Endothelial cell of umbilical vein (primary cell): ENCODE measurements at regions not wholly inside any gene's neighbourhood (a gene's known extent, or its start where the extent isn't known, plus 50 kb on each side); places are given as distances from the start of the nearest gene placed in this dataset.

Experiments
- BruUV-seq: library from RNA; stranded (reverse); fragments of 400-500 nt; replicated peaks from 2 replicates; lab custom pipeline; 2021; lab: Mats Ljungman, UMichigan
- CTCF ChIA-PET: fragments of 300-600, 350-600 bp; sonication (Branson Sonifier 250); formaldehyde crosslinking; loops from one replicate; lab custom pipeline; 2021; ENCODE audit warnings: antibody characterized with exemption, inconsistent platforms; lab: Charles Lee
- POLR2A ChIA-PET: fragments of 300-600, 350-600 bp; sonication (Branson Sonifier 250); formaldehyde crosslinking; loops from one replicate; lab custom pipeline; 2021; ENCODE audit warnings: antibody characterized with exemption, inconsistent platforms; lab: Charles Lee
- DNase-seq: peaks from one replicate; pipeline ENCODE4 v3.0.0-alpha.2; 2011; ENCODE audit warnings: low read depth, low spot score
- FAIRE-seq: peaks from 2 replicates; lab custom pipeline; 2011; peaks lifted over from hg19 to GRCh38; lab: Jason Lieb, UNC
- H2AFZ ChIP-seq: 2 replicates; pipeline ENCODE4 v1.6.0; 2012; ENCODE audit warnings: low read depth, low read length, control low read depth, inconsistent platforms
- H3K27ac ChIP-seq: 2 replicates; pipeline ENCODE4 v1.5.1; 2011; ENCODE audit warnings: low read depth, mild to moderate bottlenecking, control low read depth, low read length, moderate library complexity; ENCODE audit not compliant: insufficient read depth
- H3K27me3 ChIP-seq, 2 experiments: 2 replicates each; pipeline versions ENCODE4 v1.6.0 to v1.6.1; 2011; ENCODE audit warnings: low read length in 2 of 2, mixed read lengths in 1 of 2; ENCODE audit not compliant: control insufficient read depth in 2 of 2, insufficient read depth in 2 of 2
- H3K36me3 ChIP-seq, 2 experiments: 2 replicates in 1 of 2; 3 replicates in 1 of 2; pipeline ENCODE4 v1.5.1; 2011; ENCODE audit warnings: low read length in 2 of 2, mild to moderate bottlenecking in 1 of 2, moderate library complexity in 1 of 2; ENCODE audit not compliant: control insufficient read depth in 2 of 2, insufficient read depth in 2 of 2; ENCODE audit errors: extremely low read depth in 1 of 2
- H3K4me1 ChIP-seq: 3 replicates; pipeline ENCODE4 v1.5.1; 2011; ENCODE audit warnings: mild to moderate bottlenecking, low read length; ENCODE audit not compliant: control insufficient read depth, insufficient read depth; ENCODE audit errors: extremely low read depth
- H3K4me2 ChIP-seq: 2 replicates; pipeline ENCODE4 v1.6.1; 2011; ENCODE audit warnings: low read length, control low read depth, mixed read lengths; ENCODE audit not compliant: insufficient read depth
- H3K4me3 ChIP-seq, 3 experiments: fragments of 200-600 bp in 1 of 3; sonication (generic), shearing (Covaris generic) in 1 of 3; replicated peaks in 1 of 3; 2 replicates each; pipeline ENCODE4 v1.5.1; 2011 to 2016; ENCODE audit warnings: control low read depth in 3 of 3, low read length in 3 of 3, mild to moderate bottlenecking in 2 of 3, inconsistent platforms in 1 of 3, low read depth in 1 of 3, moderate library complexity in 1 of 3; ENCODE audit not compliant: insufficient read depth in 1 of 3
- H3K79me2 ChIP-seq: 2 replicates; pipeline ENCODE4 v1.6.0; 2012; ENCODE audit warnings: low read length, inconsistent platforms; ENCODE audit not compliant: control insufficient read depth, insufficient read depth
- H3K9ac ChIP-seq: replicated peaks from 2 replicates; pipeline ENCODE3; 2011; ENCODE audit warnings: low read length, control low read depth; ENCODE audit not compliant: insufficient read depth; ENCODE audit errors: extremely low read depth
- H3K9me1 ChIP-seq: replicated peaks from 3 replicates; pipeline ENCODE4 v1.6.0; 2011; ENCODE audit warnings: mild to moderate bottlenecking, low read length; ENCODE audit not compliant: control insufficient read depth, insufficient read depth; ENCODE audit errors: extremely low read depth
- H3K9me3 ChIP-seq: replicated peaks from 2 replicates; pipeline ENCODE4 v1.5.1; 2012; ENCODE audit warnings: low read length, inconsistent platforms; ENCODE audit not compliant: control insufficient read depth, insufficient read depth
- H4K20me1 ChIP-seq: replicated peaks from 2 replicates; pipeline ENCODE3; 2011; ENCODE audit warnings: mild to moderate bottlenecking, low read length; ENCODE audit not compliant: control insufficient read depth, insufficient read depth; ENCODE audit errors: extremely low read depth
- GATA2 ChIP-seq: IDR thresholded peaks from 2 replicates; pipeline ENCODE4 v1.7.0; 2011; ENCODE audit warnings: low read depth, mild to moderate bottlenecking, moderate library complexity, mixed read lengths, low read length; ENCODE audit not compliant: insufficient read length, insufficient read depth
- JUN ChIP-seq: IDR thresholded peaks from 2 replicates; pipeline ENCODE4 v1.6.1; 2011; ENCODE audit warnings: borderline replicate concordance, low read depth; ENCODE audit not compliant: insufficient read length, insufficient read depth
- MYC ChIP-seq: IDR thresholded peaks from one replicate; pipeline ENCODE4 v1.6.1; 2011; ENCODE audit warnings: mild to moderate bottlenecking, low read depth, low read length
- POLR2A ChIP-seq: IDR thresholded peaks from 2 replicates; pipeline ENCODE4 v1.6.1; 2012; ENCODE audit warnings: low read depth, mild to moderate bottlenecking, control low read depth, low read length
- POLR2AphosphoS5 ChIP-seq: IDR thresholded peaks from 2 replicates; pipeline ENCODE4 v1.6.1; 2012; ENCODE audit warnings: low read depth, mild to moderate bottlenecking, control low read depth, low read length, moderate library complexity; ENCODE audit not compliant: insufficient read depth
- dilution Hi-C: fragments of 300-500 bp; cut with MboI; formaldehyde crosslinking; loops from one replicate; pipeline ENCODE4 v1.15.0; 2019; ENCODE audit warnings: low sequenced_read_pairs; ENCODE audit not compliant: extremely low pct_ligation_motif_present
- intact Hi-C: fragments of 100-400 bp; cut with micrococcal nuclease; formaldehyde crosslinking; loops from one replicate; pipeline ENCODE4 v1.10.0; 2022
- TF ChIP-seq, protein P1 (sequence below), 2 donors: IDR thresholded peaks; 1 replicate in 1 of 2; 2 replicates in 1 of 2; pipeline ENCODE4 v1.5.1; 2011; ENCODE audit warnings: low read length in 2 of 2, mild to moderate bottlenecking in 2 of 2, moderate library complexity in 2 of 2, control low read depth in 1 of 2, inconsistent platforms in 1 of 2, low read depth in 1 of 2; ENCODE audit not compliant: insufficient read depth in 1 of 2; ENCODE audit errors: extremely low read depth in 1 of 2

DNA sequence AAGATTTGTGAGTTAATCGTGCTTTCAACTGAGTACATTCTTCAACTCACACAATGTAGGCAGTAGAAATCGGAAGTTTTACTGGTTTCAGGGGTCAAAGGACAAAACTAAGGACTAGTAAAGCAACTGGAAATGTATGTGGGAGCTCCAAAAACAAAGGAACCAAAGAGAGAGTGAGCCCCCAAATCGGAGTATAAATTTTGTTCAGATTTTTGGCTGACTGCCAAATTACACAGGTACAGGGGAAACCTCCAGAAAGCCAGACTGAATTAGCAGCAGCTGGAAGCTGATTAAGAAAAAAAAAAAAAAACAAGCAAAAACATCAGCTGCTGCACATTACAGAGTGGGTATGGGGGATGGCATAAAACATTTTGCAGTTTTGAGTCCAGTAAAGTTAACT is 75.2 kb upstream of the GNAZ start:
- CTCF ChIA-PET, result interaction anchor here (1.3 kb wide), 1 partner anchor 36 kb away, joined by 3 read pairs; no protein-coding TSS in a partner anchor

DNA sequence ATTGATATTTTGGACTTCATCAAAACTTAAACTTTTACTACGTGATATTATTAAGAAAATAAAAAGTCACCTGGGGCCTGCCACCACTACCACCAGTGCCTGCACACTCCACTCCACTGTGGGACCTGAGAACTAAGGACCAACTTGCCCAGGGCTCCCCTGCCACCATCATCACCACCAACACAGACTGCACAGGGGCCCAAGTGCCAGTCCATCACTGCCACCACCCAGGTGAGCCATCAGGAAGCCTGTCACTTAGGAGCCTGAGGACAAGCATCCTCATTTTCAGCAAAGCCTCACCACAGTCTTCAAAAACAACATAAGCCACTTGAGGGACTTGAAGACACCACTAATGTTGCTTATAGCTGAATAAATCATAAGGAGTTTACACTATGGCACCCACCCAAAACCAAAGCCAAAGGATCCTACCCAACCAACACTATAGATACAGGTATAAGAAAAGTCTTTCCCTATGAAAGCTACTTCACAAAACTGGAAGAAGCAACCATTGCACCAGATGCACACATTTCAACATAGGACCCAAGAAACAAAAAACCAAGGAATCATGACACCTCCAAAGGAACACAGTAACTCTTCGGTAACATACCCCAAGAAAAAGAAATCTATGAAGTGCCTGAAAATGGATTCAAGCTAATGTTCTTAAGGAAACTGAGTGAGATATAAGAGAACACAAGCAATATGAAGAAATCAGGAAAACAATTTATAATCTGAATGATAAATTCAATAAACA is 73.6 kb upstream of the GNAZ start:
- H3K4me2 ChIP-seq, result no peak overlapping the region
- H3K36me3 ChIP-seq, result no peaks in the 10 kb centered on the region
- intact Hi-C loops (no loop called here), dilution Hi-C loops (no loop called here)
- H3K4me1 ChIP-seq, result no peaks in the 10 kb centered on the region
- TF ChIP-seq, protein P1, sequence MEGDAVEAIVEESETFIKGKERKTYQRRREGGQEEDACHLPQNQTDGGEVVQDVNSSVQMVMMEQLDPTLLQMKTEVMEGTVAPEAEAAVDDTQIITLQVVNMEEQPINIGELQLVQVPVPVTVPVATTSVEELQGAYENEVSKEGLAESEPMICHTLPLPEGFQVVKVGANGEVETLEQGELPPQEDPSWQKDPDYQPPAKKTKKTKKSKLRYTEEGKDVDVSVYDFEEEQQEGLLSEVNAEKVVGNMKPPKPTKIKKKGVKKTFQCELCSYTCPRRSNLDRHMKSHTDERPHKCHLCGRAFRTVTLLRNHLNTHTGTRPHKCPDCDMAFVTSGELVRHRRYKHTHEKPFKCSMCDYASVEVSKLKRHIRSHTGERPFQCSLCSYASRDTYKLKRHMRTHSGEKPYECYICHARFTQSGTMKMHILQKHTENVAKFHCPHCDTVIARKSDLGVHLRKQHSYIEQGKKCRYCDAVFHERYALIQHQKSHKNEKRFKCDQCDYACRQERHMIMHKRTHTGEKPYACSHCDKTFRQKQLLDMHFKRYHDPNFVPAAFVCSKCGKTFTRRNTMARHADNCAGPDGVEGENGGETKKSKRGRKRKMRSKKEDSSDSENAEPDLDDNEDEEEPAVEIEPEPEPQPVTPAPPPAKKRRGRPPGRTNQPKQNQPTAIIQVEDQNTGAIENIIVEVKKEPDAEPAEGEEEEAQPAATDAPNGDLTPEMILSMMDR (IDR thresholded peaks at IDR 0.05; ENCODE audit: extremely low read depth in 1 of 2, insufficient read depth in 1 of 2, low read depth in 1 of 2, low read length in 2 of 2), result no peak
- TF ChIP-seq JUN (no peak), POLR2AphosphoS5 (no peak)
- no peak overlapping the region for H3K4me3 ChIP-seq
- no peaks in the 10 kb centered on the region for H3K9me1 ChIP-seq
- H3K9me3 ChIP-seq, result no peaks in the 10 kb centered on the region
- H2AFZ ChIP-seq, result no peak overlapping the region
- POLR2A ChIA-PET, result no interaction called here
- no peak overlapping the region for H3K27ac ChIP-seq
- no peaks in the 10 kb centered on the region for H3K27me3 ChIP-seq
- BruUV-seq, result no TSS peak
- no peaks in the 10 kb centered on the region for H4K20me1 ChIP-seq
- CTCF ChIA-PET, result no interaction called here
- DNase-seq, result no peak
- FAIRE-seq, result no peak
- H3K79me2 ChIP-seq, result no peaks in the 10 kb centered on the region
- H3K9ac ChIP-seq, result no peak overlapping the region

More for the DNA sequence above, 75.2 kb upstream of the GNAZ start:
- dilution Hi-C loops, result no loop called here
- FAIRE-seq (no peak), DNase-seq (no peak)
- H3K9ac ChIP-seq, result no peak overlapping the region
- intact Hi-C loops, result no loop called here
- POLR2A ChIA-PET, result no interaction called here
- H3K36me3 ChIP-seq, result no peaks in the 10 kb centered on the region
- H3K9me1 ChIP-seq, result no peaks in the 10 kb centered on the region
- H3K27me3 ChIP-seq, result no peaks in the 10 kb centered on the region
- TF ChIP-seq GATA2 (no peak), POLR2AphosphoS5 (no peak), POLR2A (no peak), MYC (no peak)
- TF ChIP-seq, protein P1 (IDR thresholded peaks at IDR 0.05; ENCODE audit: extremely low read depth in 1 of 2, insufficient read depth in 1 of 2, low read depth in 1 of 2, low read length in 2 of 2), result no peak
- H3K9me3 ChIP-seq, result no peaks in the 10 kb centered on the region
- H3K4me2 ChIP-seq, result no peak overlapping the region
- no TSS peak for BruUV-seq
- H3K4me1 ChIP-seq, result no peaks in the 10 kb centered on the region
- H4K20me1 ChIP-seq, result no peaks in the 10 kb centered on the region
- H3K4me3 ChIP-seq, result no peak overlapping the region
- no peaks in the 10 kb centered on the region for H3K79me2 ChIP-seq
- no peak overlapping the region for H2AFZ ChIP-seq
- H3K27ac ChIP-seq, result no peak overlapping the region
